ENCODE measurements at regions not wholly inside any gene's neighbourhood (a gene's known extent, or its start where the extent isn't known, plus 50 kb on each side); places are given as distances from the start of the nearest gene placed in this dataset.

GRCh38 chr1:201612645-201613044 is 73.7 kb downstream of the NAV1 start:
- DNase-seq = no peak

- DNase-seq = no peak
Measured at GRCh38 chr1:201614262-201615015, 75.5 kb downstream of the NAV1 start.

GRCh38 chr1:201617157-201617556 is 78.2 kb downstream of the NAV1 start:
- no peak for DNase-seq

- no peak for DNase-seq
Measured at GRCh38 chr1:201618389-201618788, 79.5 kb downstream of the NAV1 start.

- DNase-seq = no peak
Measured at GRCh38 chr1:201618905-201619304, 80.0 kb downstream of the NAV1 start.

- DNase-seq = no peak
Measured at GRCh38 chr1:201619513-201619912, 80.6 kb downstream of the NAV1 start.

GRCh38 chr1:201622353-201622752 is 83.4 kb downstream of the NAV1 start:
- DNase-seq = no peak

GRCh38 chr1:201622824-201623223 is 83.9 kb downstream of the NAV1 start:
- DNase-seq = no peak

- no peak for DNase-seq
Measured at GRCh38 chr1:201624741-201625225, 85.9 kb downstream of the NAV1 start.

GRCh38 chr1:201625226-201625761 is 86.4 kb downstream of the NAV1 start:
- no peak for DNase-seq

- no peak for DNase-seq
Measured at GRCh38 chr1:201625851-201626251, 86.9 kb downstream of the NAV1 start.

- DNase-seq = no peak
Measured at GRCh38 chr1:201626629-201627275, 87.8 kb downstream of the NAV1 start.

- DNase-seq = no peak
Measured at GRCh38 chr1:201628490-201628889, 89.6 kb downstream of the NAV1 start.

- DNase-seq = no peak
Measured at GRCh38 chr1:201630582-201630981, 91.7 kb downstream of the NAV1 start.

GRCh38 chr1:201631037-201631436 is 92.1 kb downstream of the NAV1 start:
- no peak for DNase-seq

GRCh38 chr1:201632364-201632952 is 93.5 kb downstream of the NAV1 start:
- DNase-seq = no peak

- DNase-seq = no peak
Measured at GRCh38 chr1:201633297-201633696, 94.4 kb downstream of the NAV1 start.

- DNase-seq = no peak
Measured at GRCh38 chr1:201633811-201634210, 94.9 kb downstream of the NAV1 start.

- DNase-seq = no peak
Measured at GRCh38 chr1:201634261-201634660, 95.3 kb downstream of the NAV1 start.

- DNase-seq = no peak
Measured at GRCh38 chr1:201636097-201636496, 97.2 kb downstream of the NAV1 start.

- DNase-seq = no peak
Measured at GRCh38 chr1:201636510-201636971, 97.6 kb downstream of the NAV1 start.

GRCh38 chr1:201637282-201638079 is 98.6 kb downstream of the NAV1 start:
- no peak for DNase-seq

- no peak for DNase-seq
Measured at GRCh38 chr1:201639391-201639790, 100.5 kb downstream of the NAV1 start.
